WTC11 (cell line): ENCODE measurements at regions not wholly inside any gene's neighbourhood (a gene's known extent, or its start where the extent isn't known, plus 50 kb on each side); places are given as distances from the start of the nearest gene placed in this dataset.

Experiments used
- ATAC-seq: fragments of 200-7000 bp; cut with Tn5 transposase; 2 replicates; pipeline ENCODE4 v1.10.0; 2021; ENCODE audit warnings: mild to moderate bottlenecking, moderate library complexity
- CTCF ChIA-PET: fragments of 300-600 bp; sonication (Branson Sonifier 250); formaldehyde crosslinking; loops from one replicate; lab custom pipeline; 2021; ENCODE audit warnings: antibody characterized with exemption; lab: Charles Lee
- POLR2A ChIA-PET: fragments of 350-600 bp; sonication (Branson Sonifier 250); formaldehyde crosslinking; loops from one replicate; lab custom pipeline; 2021; ENCODE audit warnings: antibody characterized with exemption; lab: Charles Lee
- DNase-seq: peaks from one replicate; pipeline ENCODE4 v3.0.0; 2021; ENCODE audit warnings: low spot score
- H3K27ac Mint-ChIP-seq: 2 replicates; pipeline ENCODE4 v1.8.0; 2021; ENCODE audit warnings: mixed read lengths
- H3K27me3 Mint-ChIP-seq: 2 replicates; pipeline ENCODE4 v1.8.0; 2021; ENCODE audit warnings: low read depth, mild to moderate bottlenecking, moderate library complexity, mixed read lengths
- H3K36me3 Mint-ChIP-seq: 2 replicates; pipeline ENCODE4 v1.8.0; 2021; ENCODE audit warnings: mixed read lengths
- H3K4me1 Mint-ChIP-seq: 2 replicates; pipeline ENCODE4 v1.8.0; 2022; ENCODE audit warnings: mixed read lengths
- H3K4me3 Mint-ChIP-seq: 2 replicates; pipeline ENCODE4 v1.8.0; 2021; ENCODE audit warnings: mild to moderate bottlenecking, moderate library complexity, mixed read lengths
- H3K9me3 Mint-ChIP-seq: 2 replicates; pipeline ENCODE4 v1.8.0; 2021; ENCODE audit warnings: mixed read lengths
- FOXK1 ChIP-seq: sonication (generic); formaldehyde crosslinking; IDR thresholded peaks from 2 replicates; pipeline ENCODE4 v1.8.0; 2022; ENCODE audit warnings: mild to moderate bottlenecking, moderate library complexity, missing genetic modification reagents
- IRF2 ChIP-seq: sonication (generic); formaldehyde crosslinking; IDR thresholded peaks from 2 replicates; pipeline ENCODE4 v1.8.0; 2022; ENCODE audit warnings: low read depth, missing genetic modification reagents, borderline replicate concordance
- JUN ChIP-seq: sonication (generic); formaldehyde crosslinking; IDR thresholded peaks from 2 replicates; pipeline ENCODE4 v1.8.0; 2023; ENCODE audit warnings: mild to moderate bottlenecking, missing genetic modification reagents
- KAT7 ChIP-seq: sonication (generic); formaldehyde crosslinking; IDR thresholded peaks from 2 replicates; pipeline ENCODE4 v1.8.1; 2023; ENCODE audit warnings: missing genetic modification reagents, mild to moderate bottlenecking, borderline replicate concordance
- NFATC4 ChIP-seq: fragments of 250-450 bp; sonication (Bioruptor Pico); IDR thresholded peaks from 2 replicates; pipeline ENCODE4 v1.9.0; 2021; ENCODE audit warnings: mild to moderate bottlenecking
- NR2C2 ChIP-seq: sonication (generic); formaldehyde crosslinking; IDR thresholded peaks from 2 replicates; pipeline ENCODE4 v1.8.0; 2022; ENCODE audit warnings: mild to moderate bottlenecking, missing genetic modification reagents
- SMAD3 ChIP-seq: sonication (generic); formaldehyde crosslinking; IDR thresholded peaks from 2 replicates; pipeline ENCODE4 v1.8.0; 2022; ENCODE audit warnings: missing genetic modification reagents, mild to moderate bottlenecking, borderline replicate concordance
- SMAD4 ChIP-seq: sonication (generic); formaldehyde crosslinking; IDR thresholded peaks from 2 replicates; pipeline ENCODE4 v1.8.0; 2022; ENCODE audit warnings: mild to moderate bottlenecking, missing genetic modification reagents
- SOX15 ChIP-seq: fragments of 250-450 bp; sonication (Bioruptor Pico); IDR thresholded peaks from 2 replicates; pipeline ENCODE4 v1.9.0; 2021; ENCODE audit warnings: mild to moderate bottlenecking
- TEAD1 ChIP-seq: sonication (generic); formaldehyde crosslinking; IDR thresholded peaks from 2 replicates; pipeline ENCODE4 v1.8.0; 2022; ENCODE audit warnings: mild to moderate bottlenecking, missing genetic modification reagents
- TEAD4 ChIP-seq: sonication (generic); formaldehyde crosslinking; IDR thresholded peaks from 2 replicates; pipeline ENCODE4 v1.8.0; 2022; ENCODE audit warnings: mild to moderate bottlenecking, missing genetic modification reagents
- ZNF219 ChIP-seq: sonication (generic); formaldehyde crosslinking; IDR thresholded peaks from 2 replicates; pipeline ENCODE4 v1.8.0; 2023; ENCODE audit warnings: missing genetic modification reagents, mild to moderate bottlenecking, borderline replicate concordance
- ZNF232 ChIP-seq: sonication (generic); formaldehyde crosslinking; IDR thresholded peaks from 2 replicates; pipeline ENCODE4 v1.8.0; 2022; ENCODE audit warnings: mild to moderate bottlenecking, missing genetic modification reagents
- ZNF416 ChIP-seq: fragments of 250-450 bp; sonication (Bioruptor Pico); IDR thresholded peaks from 2 replicates; pipeline ENCODE4 v1.9.0; 2021; ENCODE audit warnings: mild to moderate bottlenecking, inconsistent platforms
- ZNF423 ChIP-seq: fragments of 250-450 bp; sonication (Bioruptor Pico); IDR thresholded peaks from 2 replicates; pipeline ENCODE4 v2.1.2; 2022; ENCODE audit warnings: mild to moderate bottlenecking, moderate library complexity
- TF ChIP-seq, protein P1 (sequence below): sonication (generic); formaldehyde crosslinking; IDR thresholded peaks from 2 replicates; pipeline ENCODE4 v1.8.1; 2023; ENCODE audit warnings: mild to moderate bottlenecking, missing genetic modification reagents
- TF ChIP-seq, protein P2 (sequence below): sonication (generic); formaldehyde crosslinking; IDR thresholded peaks from 2 replicates; pipeline ENCODE4 v1.8.0; 2023; ENCODE audit warnings: missing genetic modification reagents
- TF ChIP-seq, protein P3 (sequence below): sonication (generic); formaldehyde crosslinking; IDR thresholded peaks from 2 replicates; pipeline ENCODE4 v1.8.0; 2022; ENCODE audit warnings: mild to moderate bottlenecking, missing genetic modification reagents
- TF ChIP-seq, protein P4 (sequence below): sonication (generic); formaldehyde crosslinking; IDR thresholded peaks from 2 replicates; pipeline ENCODE4 v1.8.1; 2023; ENCODE audit warnings: mild to moderate bottlenecking, missing genetic modification reagents, moderate library complexity
- TF ChIP-seq, protein P5 (sequence below): sonication (generic); formaldehyde crosslinking; IDR thresholded peaks from 2 replicates; pipeline ENCODE4 v1.8.0; 2023; ENCODE audit warnings: missing genetic modification reagents, mild to moderate bottlenecking, borderline replicate concordance
- TF ChIP-seq, protein P6 (sequence below): sonication (generic); formaldehyde crosslinking; IDR thresholded peaks from 2 replicates; pipeline ENCODE4 v1.8.0; 2022; ENCODE audit warnings: mild to moderate bottlenecking, missing genetic modification reagents

DNA sequence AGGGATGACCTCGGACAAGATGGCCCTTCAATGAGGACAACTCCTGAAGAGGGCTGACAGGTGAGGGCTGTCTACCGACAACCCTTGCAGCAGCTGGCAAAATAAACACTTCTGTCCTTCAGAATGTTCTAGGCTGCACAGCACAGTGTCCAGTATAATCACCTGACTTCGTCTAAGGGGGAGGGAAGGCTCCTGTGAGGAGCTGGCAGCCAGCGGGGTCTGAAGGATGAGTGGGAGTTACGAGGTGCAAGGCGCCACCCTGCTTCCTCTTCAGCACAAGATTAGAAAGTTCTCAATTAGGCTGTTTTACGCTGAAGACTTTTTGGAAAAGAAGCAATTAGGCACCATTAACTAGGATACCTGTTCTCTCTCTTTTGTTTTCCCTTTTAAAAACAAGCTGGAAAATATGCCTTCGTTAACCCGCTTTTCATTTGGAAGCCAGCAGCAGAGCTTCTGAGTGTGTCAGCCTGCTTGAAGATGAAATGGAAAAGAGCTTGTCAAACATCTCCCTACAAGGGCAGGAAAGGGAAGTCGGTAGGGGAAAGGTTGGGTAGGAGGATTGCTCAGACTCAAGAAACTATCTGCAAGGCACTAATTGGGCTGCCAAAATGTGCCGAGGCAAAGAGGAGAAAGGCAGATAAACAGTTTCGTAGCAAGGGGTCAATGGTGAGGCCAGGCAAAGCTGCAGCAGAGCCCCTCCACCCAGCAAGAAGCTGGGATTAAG is 592.2 kb upstream of the CADM1 start (continued):
- TF ChIP-seq ZNF219 (CRISPR knock-in tag): no peak
- TF ChIP-seq TEAD4: no peak
- TF ChIP-seq TEAD1 (CRISPR knock-in tag): no peak
- TF ChIP-seq, protein P1, sequence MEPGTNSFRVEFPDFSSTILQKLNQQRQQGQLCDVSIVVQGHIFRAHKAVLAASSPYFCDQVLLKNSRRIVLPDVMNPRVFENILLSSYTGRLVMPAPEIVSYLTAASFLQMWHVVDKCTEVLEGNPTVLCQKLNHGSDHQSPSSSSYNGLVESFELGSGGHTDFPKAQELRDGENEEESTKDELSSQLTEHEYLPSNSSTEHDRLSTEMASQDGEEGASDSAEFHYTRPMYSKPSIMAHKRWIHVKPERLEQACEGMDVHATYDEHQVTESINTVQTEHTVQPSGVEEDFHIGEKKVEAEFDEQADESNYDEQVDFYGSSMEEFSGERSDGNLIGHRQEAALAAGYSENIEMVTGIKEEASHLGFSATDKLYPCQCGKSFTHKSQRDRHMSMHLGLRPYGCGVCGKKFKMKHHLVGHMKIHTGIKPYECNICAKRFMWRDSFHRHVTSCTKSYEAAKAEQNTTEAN: no peak
- no peak for TF ChIP-seq IRF2 (CRISPR knock-in tag)
- TF ChIP-seq ZNF423 (CRISPR knock-in tag): no peak
- TF ChIP-seq NR2C2: no peak
- TF ChIP-seq, all 79 proteins: peak for 0

DNA sequence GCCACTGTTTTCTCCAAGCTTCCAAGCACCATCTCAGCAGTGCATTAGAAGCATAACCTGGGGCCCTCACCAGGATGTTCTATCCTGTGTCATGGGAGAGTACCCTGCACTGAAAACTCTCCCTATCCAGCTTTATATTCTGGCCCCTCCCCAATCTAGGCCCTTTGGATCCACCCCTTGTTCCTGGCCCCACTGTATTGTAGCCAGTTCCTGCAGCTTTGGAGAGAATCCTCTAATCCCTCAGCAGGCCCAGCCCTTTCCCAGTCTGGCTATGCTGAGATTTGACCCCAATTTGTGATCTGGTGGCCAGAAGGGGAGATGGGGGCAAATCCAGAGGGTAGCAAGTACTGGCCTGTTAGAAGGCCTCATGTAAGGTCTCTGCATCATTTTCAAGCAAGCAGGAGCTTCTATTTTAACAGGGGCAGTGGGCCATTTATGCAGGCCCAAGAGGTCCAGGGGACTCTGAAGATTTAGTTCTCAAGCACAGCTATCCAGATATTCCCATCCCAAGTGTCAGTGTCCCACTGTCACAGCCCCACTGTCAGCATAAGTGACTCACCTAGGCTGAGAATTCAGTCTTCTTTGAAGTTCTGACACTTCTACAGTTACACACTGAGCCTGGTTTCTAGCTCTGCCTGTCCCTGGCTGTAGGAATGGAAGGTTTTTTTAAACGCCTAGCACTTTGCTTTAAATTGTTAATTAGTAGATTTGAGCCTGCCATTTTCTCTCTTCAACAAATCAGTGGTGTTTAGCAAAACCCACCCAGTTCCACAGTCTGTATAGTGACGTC is 589.5 kb upstream of the CADM1 start:
- H3K4me1 Mint-ChIP-seq: peaks cover 5% of the 10 kb centered on the region; the same call in 1 of the 2 replicates
- peaks cover 31% of the 10 kb centered on the region for H3K27me3 Mint-ChIP-seq
- ChIA-PET CTCF (interaction anchor here (1.0 to 1.3 kb wide), 3 partner anchors 103 to 181 kb away, joined by 3 read pairs; no protein-coding TSS in a partner anchor), POLR2A (no interaction called here)
- H3K36me3 Mint-ChIP-seq: no peaks in the 10 kb centered on the region
- no peaks in the 10 kb centered on the region for H3K9me3 Mint-ChIP-seq
- ATAC-seq: no peak
- no peak for DNase-seq
- H3K27ac Mint-ChIP-seq: no peak overlapping the region
- TF ChIP-seq, protein P2, sequence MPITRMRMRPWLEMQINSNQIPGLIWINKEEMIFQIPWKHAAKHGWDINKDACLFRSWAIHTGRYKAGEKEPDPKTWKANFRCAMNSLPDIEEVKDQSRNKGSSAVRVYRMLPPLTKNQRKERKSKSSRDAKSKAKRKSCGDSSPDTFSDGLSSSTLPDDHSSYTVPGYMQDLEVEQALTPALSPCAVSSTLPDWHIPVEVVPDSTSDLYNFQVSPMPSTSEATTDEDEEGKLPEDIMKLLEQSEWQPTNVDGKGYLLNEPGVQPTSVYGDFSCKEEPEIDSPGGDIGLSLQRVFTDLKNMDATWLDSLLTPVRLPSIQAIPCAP (CRISPR knock-in tag): no peak
- no peak for TF ChIP-seq ZNF232 (CRISPR knock-in tag)
- TF ChIP-seq KAT7 (CRISPR knock-in tag): no peak
- TF ChIP-seq ZNF219 (CRISPR knock-in tag): no peak
- TF ChIP-seq, protein P3, sequence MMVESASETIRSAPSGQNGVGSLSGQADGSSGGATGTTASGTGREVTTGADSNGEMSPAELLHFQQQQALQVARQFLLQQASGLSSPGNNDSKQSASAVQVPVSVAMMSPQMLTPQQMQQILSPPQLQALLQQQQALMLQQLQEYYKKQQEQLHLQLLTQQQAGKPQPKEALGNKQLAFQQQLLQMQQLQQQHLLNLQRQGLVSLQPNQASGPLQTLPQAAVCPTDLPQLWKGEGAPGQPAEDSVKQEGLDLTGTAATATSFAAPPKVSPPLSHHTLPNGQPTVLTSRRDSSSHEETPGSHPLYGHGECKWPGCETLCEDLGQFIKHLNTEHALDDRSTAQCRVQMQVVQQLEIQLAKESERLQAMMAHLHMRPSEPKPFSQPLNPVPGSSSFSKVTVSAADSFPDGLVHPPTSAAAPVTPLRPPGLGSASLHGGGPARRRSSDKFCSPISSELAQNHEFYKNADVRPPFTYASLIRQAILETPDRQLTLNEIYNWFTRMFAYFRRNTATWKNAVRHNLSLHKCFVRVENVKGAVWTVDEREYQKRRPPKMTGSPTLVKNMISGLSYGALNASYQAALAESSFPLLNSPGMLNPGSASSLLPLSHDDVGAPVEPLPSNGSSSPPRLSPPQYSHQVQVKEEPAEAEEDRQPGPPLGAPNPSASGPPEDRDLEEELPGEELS (CRISPR knock-in tag): no peak
- TF ChIP-seq, protein P4, sequence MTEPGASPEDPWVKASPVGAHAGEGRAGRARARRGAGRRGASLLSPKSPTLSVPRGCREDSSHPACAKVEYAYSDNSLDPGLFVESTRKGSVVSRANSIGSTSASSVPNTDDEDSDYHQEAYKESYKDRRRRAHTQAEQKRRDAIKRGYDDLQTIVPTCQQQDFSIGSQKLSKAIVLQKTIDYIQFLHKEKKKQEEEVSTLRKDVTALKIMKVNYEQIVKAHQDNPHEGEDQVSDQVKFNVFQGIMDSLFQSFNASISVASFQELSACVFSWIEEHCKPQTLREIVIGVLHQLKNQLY (CRISPR knock-in tag): no peak
- no peak for TF ChIP-seq NFATC4 (CRISPR knock-in tag)
- no peak for TF ChIP-seq SMAD3 (CRISPR knock-in tag)
- no peak for TF ChIP-seq JUN (CRISPR knock-in tag)
- TF ChIP-seq ZNF416 (CRISPR knock-in tag): no peak
- TF ChIP-seq FOXK1 (CRISPR knock-in tag): no peak
- no peak for TF ChIP-seq SOX15 (CRISPR knock-in tag)
- TF ChIP-seq, protein P1: no peak
- TF ChIP-seq, protein P5, sequence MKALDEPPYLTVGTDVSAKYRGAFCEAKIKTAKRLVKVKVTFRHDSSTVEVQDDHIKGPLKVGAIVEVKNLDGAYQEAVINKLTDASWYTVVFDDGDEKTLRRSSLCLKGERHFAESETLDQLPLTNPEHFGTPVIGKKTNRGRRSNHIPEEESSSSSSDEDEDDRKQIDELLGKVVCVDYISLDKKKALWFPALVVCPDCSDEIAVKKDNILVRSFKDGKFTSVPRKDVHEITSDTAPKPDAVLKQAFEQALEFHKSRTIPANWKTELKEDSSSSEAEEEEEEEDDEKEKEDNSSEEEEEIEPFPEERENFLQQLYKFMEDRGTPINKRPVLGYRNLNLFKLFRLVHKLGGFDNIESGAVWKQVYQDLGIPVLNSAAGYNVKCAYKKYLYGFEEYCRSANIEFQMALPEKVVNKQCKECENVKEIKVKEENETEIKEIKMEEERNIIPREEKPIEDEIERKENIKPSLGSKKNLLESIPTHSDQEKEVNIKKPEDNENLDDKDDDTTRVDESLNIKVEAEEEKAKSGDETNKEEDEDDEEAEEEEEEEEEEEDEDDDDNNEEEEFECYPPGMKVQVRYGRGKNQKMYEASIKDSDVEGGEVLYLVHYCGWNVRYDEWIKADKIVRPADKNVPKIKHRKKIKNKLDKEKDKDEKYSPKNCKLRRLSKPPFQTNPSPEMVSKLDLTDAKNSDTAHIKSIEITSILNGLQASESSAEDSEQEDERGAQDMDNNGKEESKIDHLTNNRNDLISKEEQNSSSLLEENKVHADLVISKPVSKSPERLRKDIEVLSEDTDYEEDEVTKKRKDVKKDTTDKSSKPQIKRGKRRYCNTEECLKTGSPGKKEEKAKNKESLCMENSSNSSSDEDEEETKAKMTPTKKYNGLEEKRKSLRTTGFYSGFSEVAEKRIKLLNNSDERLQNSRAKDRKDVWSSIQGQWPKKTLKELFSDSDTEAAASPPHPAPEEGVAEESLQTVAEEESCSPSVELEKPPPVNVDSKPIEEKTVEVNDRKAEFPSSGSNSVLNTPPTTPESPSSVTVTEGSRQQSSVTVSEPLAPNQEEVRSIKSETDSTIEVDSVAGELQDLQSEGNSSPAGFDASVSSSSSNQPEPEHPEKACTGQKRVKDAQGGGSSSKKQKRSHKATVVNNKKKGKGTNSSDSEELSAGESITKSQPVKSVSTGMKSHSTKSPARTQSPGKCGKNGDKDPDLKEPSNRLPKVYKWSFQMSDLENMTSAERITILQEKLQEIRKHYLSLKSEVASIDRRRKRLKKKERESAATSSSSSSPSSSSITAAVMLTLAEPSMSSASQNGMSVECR (CRISPR knock-in tag): no peak
- TF ChIP-seq, protein P6, sequence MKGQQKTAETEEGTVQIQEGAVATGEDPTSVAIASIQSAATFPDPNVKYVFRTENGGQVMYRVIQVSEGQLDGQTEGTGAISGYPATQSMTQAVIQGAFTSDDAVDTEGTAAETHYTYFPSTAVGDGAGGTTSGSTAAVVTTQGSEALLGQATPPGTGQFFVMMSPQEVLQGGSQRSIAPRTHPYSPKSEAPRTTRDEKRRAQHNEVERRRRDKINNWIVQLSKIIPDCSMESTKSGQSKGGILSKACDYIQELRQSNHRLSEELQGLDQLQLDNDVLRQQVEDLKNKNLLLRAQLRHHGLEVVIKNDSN: no peak
- no peak for TF ChIP-seq TEAD1 (CRISPR knock-in tag)
- TF ChIP-seq SMAD4 (CRISPR knock-in tag): no peak
- H3K4me3 Mint-ChIP-seq: no peak overlapping the region
